ENCODE measurements at regions not wholly inside any gene's neighbourhood (a gene's known extent, or its start where the extent isn't known, plus 50 kb on each side); places are given as distances from the start of the nearest gene placed in this dataset.

DNA sequence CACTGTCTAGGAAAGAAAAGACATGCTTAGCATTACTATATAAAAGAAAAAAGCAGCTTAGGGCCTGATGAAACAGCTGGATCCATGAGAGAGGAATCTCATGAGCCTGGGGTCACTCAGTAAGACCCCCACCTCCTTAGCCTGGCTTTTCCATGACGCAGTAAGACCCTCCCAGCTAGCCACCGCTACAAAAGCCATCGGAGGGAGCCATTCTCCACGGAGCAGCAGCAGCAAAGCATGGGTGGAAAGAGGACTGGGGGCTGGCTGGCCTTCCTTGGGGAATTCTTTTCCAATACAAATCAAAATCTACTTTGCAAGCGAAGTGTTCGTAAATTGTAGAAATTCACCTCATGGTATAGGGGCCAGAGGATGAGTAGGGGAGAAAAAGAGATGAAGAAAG is 91.8 kb downstream of the SOD2 start:
- TF ChIP-seq EZH2 (IDR thresholded peaks at IDR 0.05; ENCODE audit: low read length, missing control alignments) (no peak), CTCF (conservative IDR thresholded peaks at IDR 0.05 in 1 of 2, IDR thresholded peaks at IDR 0.05 in 1 of 2; ENCODE audit: low read depth in 1 of 2, low read length in 2 of 2) (no peak)
